ENCODE measurements at regions not wholly inside any gene's neighbourhood (a gene's known extent, or its start where the extent isn't known, plus 50 kb on each side); places are given as distances from the start of the nearest gene placed in this dataset.
"Not testable (repeated sequence)": the region's sequence is repeated elsewhere in the genome, so short reads cannot be mapped to it uniquely, and the experiment has no call there.

- no peak for DNase-seq
These were observed 917.8 kb upstream of the ADGRB3 start for GRCh38 chr6:67717281-67717680.

DNA sequence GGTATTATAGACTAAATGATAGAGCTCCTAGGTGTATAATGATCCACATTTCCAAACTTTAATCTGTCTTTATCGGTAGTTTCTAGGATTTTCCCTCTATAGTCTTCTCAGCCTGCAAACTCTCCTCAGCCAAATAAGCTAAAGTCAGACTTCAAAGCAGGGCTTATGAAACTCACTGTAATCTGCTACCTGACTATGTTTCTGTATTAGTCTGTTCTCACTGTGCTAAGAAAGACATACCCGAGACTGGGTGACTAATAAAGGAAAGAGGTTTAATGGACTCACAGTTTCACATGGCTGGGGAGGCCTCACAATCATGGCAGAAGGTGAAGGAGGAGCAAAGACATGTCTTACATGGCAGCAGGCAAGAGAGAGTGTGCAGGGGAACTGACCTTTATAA, 928.7 kb upstream of the ADGRB3 start:
- DNase-seq = no peak

DNA sequence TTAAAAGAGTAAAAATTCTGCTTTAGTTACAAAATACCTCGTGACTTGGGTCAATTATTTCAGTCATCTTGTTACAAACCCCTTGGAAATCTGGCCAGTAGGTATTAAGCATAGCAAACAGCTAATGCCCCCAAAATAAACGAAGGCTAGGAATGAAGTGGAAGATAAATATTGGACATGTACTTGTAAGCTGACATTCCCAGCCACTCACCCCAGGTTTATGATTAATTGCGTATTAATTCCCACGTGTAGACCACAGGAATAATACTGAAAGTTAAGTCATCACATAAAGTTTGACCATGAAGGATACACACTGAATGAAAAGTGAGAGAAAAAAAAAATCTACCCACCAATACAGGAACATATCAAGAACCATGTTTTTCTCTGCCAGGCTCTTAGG, 936.5 kb upstream of the ADGRB3 start:
- DNase-seq = no peak

DNA sequence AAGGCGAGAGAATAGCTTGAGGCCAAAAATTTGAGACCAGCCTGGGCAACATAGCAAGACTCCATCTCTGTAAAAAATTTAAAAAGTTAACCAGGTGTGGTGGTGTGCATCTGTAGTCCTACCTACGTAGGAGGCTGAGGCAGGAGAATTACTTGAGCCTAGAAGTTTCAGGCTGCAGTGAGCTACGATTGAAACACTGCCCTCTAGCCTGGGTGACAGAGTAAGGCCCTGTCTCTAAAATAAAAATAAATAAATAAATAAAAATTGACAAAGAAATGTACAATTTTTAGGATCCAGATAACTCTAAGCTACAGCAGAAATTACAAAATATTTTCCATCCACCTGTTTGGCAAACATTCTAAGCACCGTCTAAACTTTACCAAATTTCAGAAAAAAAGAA, 941.0 kb upstream of the ADGRB3 start:
- DNase-seq = no peak

DNA sequence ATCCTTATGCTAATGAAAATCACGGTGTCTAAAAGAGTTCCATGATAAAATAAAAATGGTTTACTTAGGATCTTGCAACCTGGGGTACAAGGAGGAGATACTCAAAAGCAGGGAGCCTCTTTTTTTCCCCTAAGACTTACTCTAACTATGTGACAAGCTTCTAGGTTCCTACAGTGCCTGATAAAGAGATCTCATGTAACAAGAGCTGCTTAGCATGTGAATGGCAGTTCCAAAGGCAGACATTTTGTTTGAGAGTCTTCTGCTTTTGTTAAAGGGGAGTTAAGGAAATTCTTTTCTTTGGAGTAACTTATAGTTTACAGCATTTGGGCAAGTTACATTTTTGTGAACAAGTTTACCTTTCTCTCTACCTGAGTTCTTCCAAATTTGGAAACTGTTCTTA, 945.8 kb upstream of the ADGRB3 start:
- no peak for DNase-seq

- no peak for DNase-seq
These were observed 947.7 kb upstream of the ADGRB3 start for GRCh38 chr6:67687396-67687795.

DNA sequence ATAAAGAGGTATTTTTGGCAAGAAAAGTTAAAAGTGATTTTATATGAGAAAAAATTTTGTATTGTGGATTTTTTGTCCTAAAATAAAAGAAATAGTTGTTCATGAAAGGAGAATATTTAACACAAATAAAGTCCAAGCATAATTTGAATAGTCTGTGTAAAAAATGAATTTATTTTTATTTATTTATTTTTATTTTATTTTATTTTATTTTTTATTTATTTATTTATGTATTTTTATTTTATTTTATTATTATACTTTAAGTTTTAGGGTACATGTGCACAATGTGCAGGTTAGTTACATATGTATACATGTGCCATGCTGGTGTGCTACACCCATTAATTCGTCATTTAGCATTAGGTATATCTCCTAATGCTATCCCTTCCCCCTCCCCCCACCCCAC, 948.9 kb upstream of the ADGRB3 start:
- not testable (repeated sequence) for DNase-seq

DNA sequence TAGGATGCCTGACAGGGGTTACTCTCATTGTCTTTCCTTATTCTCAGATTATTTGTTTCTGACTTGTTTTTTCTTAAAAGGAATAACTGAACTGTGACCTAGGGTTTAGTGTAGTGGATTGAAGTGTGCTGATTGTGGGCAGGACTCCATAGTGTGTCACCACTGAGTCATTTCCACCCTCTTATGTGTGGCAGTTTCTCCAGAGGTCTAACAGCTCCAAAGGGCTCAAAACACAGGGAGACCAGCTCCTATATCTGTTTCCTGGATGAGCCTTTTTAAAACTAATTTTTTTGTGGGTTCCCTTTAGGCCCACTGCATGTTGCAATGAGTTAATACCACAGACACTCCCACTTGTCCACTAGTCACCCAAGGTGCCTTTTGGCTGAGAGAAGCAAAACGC, 951.1 kb upstream of the ADGRB3 start:
- DNase-seq = no peak

DNA sequence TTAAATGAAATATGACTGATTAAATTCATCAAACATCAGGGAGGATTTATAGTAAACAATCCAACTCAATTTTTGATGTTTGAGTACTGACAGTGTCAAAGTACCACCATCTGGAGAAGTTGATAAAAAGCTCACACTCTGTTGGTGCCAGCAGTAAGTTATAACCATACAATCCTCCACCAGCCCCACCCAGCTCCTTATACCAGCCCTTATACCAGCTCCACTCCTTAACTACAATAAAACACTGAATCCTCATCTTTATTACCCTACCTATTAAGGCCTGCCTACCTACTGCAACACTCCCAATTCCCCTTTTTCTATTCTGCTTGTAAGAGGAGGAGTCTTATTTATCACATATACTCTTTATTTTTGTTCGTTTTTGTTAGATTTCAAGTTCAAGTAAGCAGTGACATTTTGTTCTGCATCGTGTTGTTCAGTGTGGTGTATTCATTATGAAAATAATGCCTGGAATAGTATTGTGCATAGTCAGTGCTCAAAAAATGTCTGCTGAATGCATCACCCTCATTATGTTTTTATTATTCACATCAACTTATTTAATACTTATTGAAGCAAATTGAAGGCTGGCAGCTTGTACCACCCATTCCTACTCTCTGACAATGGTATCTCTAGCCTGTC, 954.7 kb upstream of the ADGRB3 start:
- no peak for DNase-seq

- DNase-seq = no peak
These were observed 955.4 kb upstream of the ADGRB3 start for GRCh38 chr6:67679566-67680296.

GRCh38 chr6:67676892-67677291, 958.2 kb upstream of the ADGRB3 start:
- DNase-seq = no peak

DNA sequence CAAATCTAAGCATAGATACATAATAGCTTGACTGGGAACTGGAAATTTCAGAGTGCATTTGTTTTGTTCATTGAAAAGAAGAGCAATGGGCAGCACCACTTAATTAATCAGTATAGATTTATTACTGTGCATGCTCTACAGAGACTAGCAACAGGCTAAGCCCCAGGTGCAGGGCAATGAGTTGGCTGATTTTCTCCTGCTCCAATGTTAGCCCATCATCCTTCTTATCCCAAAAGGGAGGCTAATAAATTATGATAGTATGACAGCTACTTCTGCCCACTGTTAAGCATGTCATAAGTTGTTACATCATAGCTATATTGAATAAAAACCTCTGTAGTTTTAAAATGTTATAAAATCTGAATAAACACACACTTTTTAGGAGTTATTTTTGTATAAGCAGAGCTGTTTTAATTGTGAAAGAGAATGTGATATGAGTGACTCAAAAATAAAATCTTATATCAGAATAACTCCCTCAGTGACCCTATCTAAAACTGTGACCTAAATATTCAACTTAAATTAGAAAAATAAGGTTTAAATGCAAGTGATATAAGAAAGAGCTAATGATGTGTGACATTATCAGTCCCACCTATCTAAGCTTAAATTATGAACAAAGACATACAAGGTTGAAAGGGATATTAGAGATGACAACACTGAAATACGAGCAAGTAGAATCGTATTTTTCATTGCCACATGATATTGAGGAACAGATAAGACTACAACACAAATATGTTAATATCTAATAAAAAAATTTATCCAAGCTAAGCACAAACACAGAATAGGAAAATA, 967.3 kb upstream of the ADGRB3 start:
- no peak for DNase-seq

- DNase-seq = no peak
These were observed 968.7 kb upstream of the ADGRB3 start for GRCh38 chr6:67666177-67666964.

- no peak for DNase-seq
These were observed 970.1 kb upstream of the ADGRB3 start for GRCh38 chr6:67664942-67665341.

DNA sequence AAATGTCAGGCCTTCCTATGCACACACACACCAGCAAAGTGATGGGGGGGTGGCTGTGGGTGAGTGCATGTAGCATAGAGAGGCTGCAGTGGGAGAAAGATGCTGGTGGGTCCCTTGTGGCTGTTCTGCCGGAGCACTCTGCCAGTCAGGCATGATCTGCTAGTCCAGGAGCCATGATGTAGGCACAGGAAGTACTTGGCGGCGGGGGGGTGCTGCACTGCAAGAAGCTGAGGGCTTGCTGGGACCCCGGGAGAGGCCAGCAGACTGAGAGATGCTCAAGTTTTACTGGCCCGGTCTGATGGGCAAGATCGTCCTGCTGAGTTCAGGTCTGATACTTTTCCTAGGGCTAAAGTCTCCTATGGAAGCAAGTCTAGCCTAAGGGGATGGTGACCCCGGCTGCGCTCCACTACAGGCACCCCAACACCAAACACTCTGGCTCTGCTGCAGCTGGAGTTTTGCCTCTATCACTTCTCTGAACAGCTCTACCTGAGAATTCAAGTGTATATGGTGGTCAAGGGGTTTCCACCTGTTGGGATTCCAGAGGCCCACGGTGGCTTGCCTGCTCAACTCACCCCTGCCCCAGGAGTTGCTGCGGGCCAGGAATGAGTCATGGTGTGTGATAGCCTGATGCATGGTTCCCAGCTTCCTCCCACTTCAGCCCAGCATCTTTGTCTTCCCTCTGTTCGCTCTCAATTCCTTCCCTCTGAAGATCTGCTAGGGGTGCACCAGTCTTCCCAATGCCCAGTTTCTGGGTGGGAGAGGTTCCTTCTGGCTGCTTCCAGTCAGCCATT, 971.8 kb upstream of the ADGRB3 start:
- DNase-seq = no peak

- DNase-seq = no peak
These were observed 981.5 kb upstream of the ADGRB3 start for GRCh38 chr6:67653561-67653960.

GRCh38 chr6:67646550-67646949, 988.5 kb upstream of the ADGRB3 start:
- DNase-seq = no peak

GRCh38 chr6:67643281-67643680, 991.8 kb upstream of the ADGRB3 start:
- DNase-seq = no peak

DNA sequence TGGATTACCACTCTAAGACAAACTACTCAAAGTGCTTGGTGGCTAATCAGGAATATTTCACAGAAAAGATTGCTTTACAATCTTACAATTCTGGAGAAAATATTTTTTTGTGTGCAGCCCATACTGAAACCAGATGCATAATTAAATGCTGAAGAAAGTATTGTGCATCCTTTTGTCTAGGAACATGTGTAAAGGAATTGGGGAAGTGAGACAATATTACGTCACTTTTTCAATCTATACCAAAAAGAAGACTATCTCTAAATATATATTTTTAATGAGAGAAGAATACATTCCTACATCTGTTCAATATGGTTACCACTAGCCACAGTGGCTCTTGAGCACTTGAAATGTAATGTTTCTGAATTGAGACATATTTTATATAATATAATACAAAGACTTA, 992.5 kb upstream of the ADGRB3 start:
- DNase-seq = no peak

GRCh38 chr6:67640484-67640883, 994.6 kb upstream of the ADGRB3 start:
- no peak for DNase-seq

DNA sequence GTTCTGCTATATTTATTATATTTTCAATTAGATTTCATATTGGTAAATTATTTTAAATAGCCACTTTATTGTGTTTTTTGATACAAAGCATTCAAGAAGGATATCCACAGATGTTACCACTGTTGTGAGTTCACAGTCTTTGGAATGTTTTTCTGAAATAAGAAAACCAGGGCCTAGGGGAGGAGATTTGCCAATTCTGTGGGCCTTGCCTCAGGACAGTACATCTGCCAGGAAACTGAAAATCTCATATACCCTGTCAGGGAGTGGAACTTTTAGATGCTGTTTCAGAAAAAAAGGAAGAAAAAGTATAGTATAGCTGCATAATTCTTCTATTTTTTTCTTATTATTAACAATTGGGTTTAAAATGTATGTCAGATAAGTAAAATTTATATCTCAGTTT, 995.9 kb upstream of the ADGRB3 start:
- DNase-seq = no peak

DNA sequence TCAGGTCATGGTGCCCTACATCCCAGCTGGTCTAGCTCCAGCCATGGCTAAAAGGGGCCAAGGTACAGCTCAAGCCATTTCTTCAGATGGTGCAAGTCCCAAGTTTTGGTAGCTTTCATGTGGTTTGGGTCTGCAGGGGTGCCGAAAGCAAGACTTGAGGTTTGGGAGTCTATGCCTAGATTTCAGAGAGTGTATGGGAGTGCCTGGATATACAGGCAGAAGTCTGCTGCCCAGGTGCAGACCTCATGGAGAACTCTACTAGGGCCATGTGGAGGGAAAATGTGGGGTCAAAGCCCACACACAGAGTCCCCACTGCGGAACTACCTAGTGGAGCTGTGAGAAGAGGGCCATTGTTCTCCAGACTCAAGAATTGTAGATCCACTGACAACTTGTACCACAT, 1000.9 kb upstream of the ADGRB3 start:
- DNase-seq = no peak
